ENCODE measurements at regions not wholly inside any gene's neighbourhood (a gene's known extent, or its start where the extent isn't known, plus 50 kb on each side); places are given as distances from the start of the nearest gene placed in this dataset.
A peak's percentile ranks its signal among the peaks of the same experiment; 100 is the strongest.

- no peak for DNase-seq
Observed at GRCh38 chr4:185862340-185862739, 50.3 kb upstream of the SORBS2 start.

- no peak for DNase-seq
Observed at GRCh38 chr4:185863946-185864345, 52.0 kb upstream of the SORBS2 start.

DNA sequence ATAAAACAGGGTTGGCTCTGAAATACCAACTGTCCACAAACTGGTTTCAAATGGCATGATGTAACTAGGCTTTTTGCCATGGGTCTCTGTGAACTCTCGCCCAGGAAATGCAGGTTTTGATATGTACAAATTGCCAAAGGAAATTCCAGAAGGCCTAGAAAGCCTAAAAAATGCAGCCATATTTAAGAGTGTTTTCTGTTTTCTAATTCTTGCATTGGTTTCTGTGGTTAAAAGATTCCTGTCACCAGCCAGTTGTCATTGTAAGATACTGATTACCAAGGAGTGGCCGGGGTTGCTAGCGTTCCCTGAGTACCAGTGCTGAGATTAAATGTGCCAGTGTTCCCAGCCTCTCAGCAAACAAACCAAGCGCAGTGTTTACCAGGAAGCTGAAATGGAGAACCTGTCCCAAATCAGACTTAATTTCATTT, 53.9 kb upstream of the SORBS2 start:
- peak; percentile 6 for DNase-seq

DNA sequence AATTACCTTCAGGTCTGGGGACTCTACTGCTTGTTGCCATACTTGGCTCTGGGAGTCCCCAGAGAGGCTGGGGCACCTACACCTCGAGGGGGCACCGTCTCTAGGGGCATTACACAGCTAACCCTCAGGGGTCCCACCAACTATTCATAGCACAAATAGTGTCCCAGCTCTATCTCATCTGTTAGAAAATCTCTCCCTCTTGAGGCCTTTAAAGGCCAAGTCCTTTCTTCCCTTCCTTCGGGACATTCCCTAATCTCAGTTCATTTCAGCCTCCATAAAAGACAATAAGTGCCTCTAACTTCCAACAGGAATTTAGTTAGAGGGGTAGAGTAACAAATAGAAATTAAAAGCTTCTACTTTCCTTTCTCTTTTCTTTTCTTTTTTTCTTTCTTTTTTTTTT, 55.8 kb upstream of the SORBS2 start:
- no peak for DNase-seq

GRCh38 chr4:185868983-185869382, 57.0 kb upstream of the SORBS2 start:
- DNase-seq = no peak

DNA sequence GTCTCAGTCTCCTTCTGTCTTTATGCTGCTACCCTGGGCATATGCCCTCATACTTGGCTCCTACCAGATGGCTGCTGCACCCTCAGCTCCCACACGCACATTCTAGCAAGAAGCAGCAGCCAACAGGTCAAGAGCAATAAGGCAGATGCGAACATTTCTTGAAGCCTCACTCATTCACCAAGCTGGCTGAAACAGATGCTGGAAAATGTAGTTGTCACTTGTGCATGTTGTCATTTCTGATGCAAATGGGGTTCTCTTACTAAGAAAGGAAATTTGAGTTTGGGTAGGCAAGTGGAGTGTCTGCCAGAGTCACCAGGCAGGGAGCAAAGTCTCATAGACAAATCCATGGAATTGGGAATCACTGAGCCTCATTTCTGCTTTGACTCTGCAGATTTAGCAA, 57.4 kb upstream of the SORBS2 start:
- DNase-seq = no peak

- no peak for DNase-seq
Observed at GRCh38 chr4:185870366-185870765, 58.4 kb upstream of the SORBS2 start.

DNA sequence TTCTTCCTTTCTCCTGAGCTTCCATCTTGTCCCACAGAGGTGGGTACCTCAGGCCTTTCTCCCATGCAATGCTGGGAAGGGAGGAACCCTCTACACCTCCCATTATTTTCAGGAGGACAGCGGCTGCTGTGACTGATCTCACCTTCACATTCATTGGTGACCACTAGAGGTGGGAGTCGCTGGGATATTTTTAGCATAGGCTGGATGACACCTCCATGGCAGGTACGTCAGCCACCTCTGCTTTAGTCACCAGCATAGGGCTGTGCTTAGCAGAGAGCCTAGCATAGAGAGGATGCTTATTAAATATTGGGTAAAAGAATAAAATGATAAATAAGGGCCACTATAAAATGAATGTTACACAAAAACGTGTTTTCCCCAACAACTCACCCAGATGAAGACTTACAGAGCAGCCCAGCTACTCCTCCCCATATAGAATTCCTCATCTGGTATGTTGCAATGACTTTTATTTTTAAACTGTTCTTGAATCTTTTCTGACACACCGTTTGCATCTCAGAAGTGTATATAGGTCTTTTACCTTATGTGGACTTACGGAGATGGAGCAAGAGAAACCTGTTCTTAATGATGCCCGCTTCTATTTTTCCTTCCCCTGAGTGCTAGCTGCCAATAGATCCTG, 60.9 kb upstream of the SORBS2 start:
- no peak for DNase-seq

DNA sequence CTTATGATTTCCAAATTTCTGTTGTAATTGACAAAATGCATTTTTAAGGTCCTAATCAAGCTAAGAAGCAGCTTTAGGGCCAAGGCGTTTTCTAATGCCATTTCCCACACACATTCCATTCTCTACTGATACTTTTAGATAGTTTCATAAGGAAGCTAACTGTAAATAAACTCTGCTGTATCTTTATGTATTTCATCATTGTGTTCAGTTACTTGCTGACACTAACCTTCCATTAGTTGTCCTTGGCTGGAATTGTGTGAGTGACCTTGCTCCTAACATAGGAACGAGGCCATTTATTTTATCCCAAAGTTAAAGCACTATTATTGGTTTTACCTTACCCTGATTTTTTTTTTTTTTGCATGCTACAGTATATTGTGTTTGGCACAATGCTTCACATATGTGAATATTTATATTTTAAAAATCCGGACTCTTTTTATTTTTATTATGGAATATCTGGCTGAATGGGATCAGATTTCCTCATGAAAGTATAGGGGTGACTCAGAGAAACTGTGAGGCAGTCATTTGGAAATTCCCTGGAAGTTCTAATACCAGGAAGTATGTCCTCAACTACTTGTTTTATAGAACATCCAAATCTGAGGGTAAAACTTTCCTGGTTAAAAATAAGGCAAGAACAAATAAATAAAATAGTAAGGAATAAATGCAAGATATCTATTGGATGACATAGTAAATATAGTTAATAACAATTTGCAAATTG, 62.7 kb upstream of the SORBS2 start:
- no peak for DNase-seq

GRCh38 chr4:185875316-185875907, 63.4 kb upstream of the SORBS2 start:
- no peak for DNase-seq

GRCh38 chr4:185878633-185879032, 66.6 kb upstream of the SORBS2 start:
- DNase-seq = no peak

- no peak for DNase-seq
Observed at GRCh38 chr4:185879666-185880312, 67.8 kb upstream of the SORBS2 start.

GRCh38 chr4:185880571-185880970, 68.6 kb upstream of the SORBS2 start:
- peak; percentile 74 for DNase-seq

- no peak for DNase-seq
Observed at GRCh38 chr4:185881430-185881829, 69.4 kb upstream of the SORBS2 start.

- DNase-seq = no peak
Observed at GRCh38 chr4:185883591-185883990, 71.6 kb upstream of the SORBS2 start.

- no peak for DNase-seq
Observed at GRCh38 chr4:185885075-185885474, 73.1 kb upstream of the SORBS2 start.

DNA sequence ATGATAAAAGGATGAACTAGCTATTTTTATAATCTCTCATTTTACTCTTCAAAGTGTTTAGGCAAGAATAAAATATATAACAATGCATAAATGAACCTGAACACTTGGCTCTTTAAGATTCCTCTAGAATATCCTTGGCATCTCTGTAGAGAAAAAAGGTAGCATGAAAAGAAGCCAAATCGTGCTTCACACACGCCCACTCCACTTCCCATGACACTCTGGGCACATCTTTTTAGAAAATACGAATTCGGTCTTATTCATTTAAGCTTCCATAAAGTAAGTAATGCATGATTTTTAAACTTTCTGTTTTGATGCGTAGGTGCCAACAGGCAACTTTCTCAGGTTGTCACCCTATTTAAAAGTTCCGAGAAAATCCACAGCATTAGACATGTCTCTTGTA, 73.6 kb upstream of the SORBS2 start:
- DNase-seq = no peak

GRCh38 chr4:185886832-185887524, 75.0 kb upstream of the SORBS2 start:
- DNase-seq = no peak

DNA sequence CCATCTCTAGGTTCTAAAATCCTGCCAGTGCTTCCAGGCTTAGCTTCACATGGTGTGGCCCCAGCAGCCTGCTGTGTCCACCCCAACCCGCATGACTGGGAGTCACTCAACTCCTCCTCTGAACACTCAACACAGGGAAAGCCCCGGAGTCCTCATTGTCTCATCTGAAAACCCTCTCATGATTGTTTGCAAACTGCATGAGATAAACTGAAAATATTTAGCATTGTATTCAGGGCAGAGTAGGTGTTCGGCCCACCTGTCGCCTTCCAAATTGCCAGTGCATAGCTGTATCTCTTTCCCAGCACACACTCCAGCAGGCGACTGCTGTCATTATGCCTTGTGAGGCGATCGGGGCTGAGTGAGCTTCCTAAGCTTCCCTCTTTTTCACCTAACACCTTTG, 76.7 kb upstream of the SORBS2 start:
- DNase-seq = no peak

GRCh38 chr4:185889585-185889984, 77.6 kb upstream of the SORBS2 start:
- no peak for DNase-seq

- no peak for DNase-seq
Observed at GRCh38 chr4:185890196-185890595, 78.2 kb upstream of the SORBS2 start.

DNA sequence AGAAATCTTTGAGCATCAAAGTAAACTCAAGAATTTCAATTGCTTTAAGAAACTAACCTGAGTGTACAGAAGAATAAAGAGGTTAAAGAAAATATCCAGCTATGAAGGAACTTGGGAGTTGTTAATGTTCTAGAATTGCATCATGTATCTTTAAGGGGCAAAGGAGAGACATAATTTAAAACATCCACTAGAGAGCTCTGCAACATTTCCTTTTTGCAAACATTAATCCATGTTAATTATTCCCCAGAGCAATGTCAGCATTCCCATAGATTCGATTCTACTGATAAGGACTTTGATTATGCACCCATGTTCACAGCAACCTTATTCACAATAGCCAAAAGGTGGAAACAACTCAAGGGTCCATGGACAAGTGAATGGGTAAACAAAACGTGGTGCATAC, 80.2 kb upstream of the SORBS2 start:
- no peak for DNase-seq

DNA sequence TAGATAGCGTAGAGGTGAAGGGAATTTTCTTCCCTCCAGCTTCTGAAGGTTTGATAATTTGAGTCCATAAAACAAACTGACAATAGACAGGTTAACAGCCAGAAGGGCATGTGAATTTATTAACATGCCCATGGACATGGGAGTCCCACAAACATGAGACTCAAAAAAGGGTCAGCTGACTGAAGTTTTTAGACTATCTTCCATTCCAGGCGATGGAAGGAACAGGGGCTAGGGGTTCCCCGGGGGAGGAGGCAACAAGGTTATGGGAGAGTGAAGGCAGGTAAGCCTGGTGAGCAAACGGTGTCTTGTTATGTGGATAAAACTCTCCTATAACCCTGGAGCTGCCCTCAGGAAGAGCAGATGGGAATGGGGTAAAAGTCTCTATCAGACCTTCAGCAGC, 81.5 kb upstream of the SORBS2 start:
- DNase-seq = no peak
